Transverse colon (tissue), 4 donors: ENCODE measurements at regions not wholly inside any gene's neighbourhood (a gene's known extent, or its start where the extent isn't known, plus 50 kb on each side); places are given as distances from the start of the nearest gene placed in this dataset.

ENCODE experiments used
- DNase-seq: peaks from one replicate; pipeline ENCODE4 v3.0.0-alpha.2; 2019
- H3K27ac ChIP-seq, 4 donors: fragments of 200-600 bp; sonication (generic); 2 replicates each; pipeline ENCODE4 v1.5.1; 2016 to 2018; ENCODE audit warnings: inconsistent platforms in 4 of 4
- H3K27me3 ChIP-seq: fragments of 200-600 bp; sonication (generic); 2 replicates; pipeline ENCODE4 v1.5.1; 2017; ENCODE audit warnings: inconsistent platforms
- H3K36me3 ChIP-seq, 4 donors: fragments of 200-600 bp; sonication (generic); 2 replicates each; pipeline ENCODE4 v1.5.1; 2017 to 2019; ENCODE audit warnings: inconsistent platforms in 4 of 4
- H3K4me1 ChIP-seq, 4 donors: fragments of 200-600 bp; sonication (generic); 2 replicates each; pipeline ENCODE4 v1.5.1; 2017 to 2020; ENCODE audit warnings: inconsistent platforms in 4 of 4
- H3K4me3 ChIP-seq, 4 donors: fragments of 200-600 bp; sonication (generic); 1 replicate in 1 of 4; 2 replicates in 3 of 4; pipeline versions ENCODE4 v1.5.1 to v1.6.1; 2017 to 2019; ENCODE audit warnings: inconsistent platforms in 4 of 4
- H3K9me3 ChIP-seq, 2 donors: fragments of 200-600 bp; sonication (generic); 2 replicates each; pipeline ENCODE4 v1.5.1; 2017 to 2019; ENCODE audit warnings: inconsistent platforms in 2 of 2
- EP300 ChIP-seq: sonication (generic); formaldehyde crosslinking; IDR thresholded peaks from one replicate; pipeline ENCODE4 v1.6.1; 2017; ENCODE audit warnings: antibody characterized with exemption, low read depth
- POLR2A ChIP-seq: fragments of 450-650 bp; IDR thresholded peaks from one replicate; pipeline ENCODE4 v1.6.1; 2016; ENCODE audit warnings: antibody characterized with exemption, mild to moderate bottlenecking, moderate library complexity
- POLR2AphosphoS5 ChIP-seq, 3 donors: sonication (generic); formaldehyde crosslinking; IDR thresholded peaks; one replicate each; pipeline ENCODE4 v1.6.1; 2016; ENCODE audit warnings: antibody characterized with exemption in 3 of 3
- WGBS, 2 donors: methylation state at CpG; one replicate each; pipeline ENCODE4 v1.1.5; 2018; ENCODE audit warnings: low coverage in 1 of 2; 5-methylcytosine and 5-hydroxymethylcytosine counted together
- in situ Hi-C, 4 donors: fragments of 200-750 bp; cut with MboI; loops; one replicate each; pipeline versions ENCODE4 v1.15.0 to v1.15.1; 2017; ENCODE audit warnings: low sequenced_read_pairs in 3 of 4, low pct_ligation_motif_present in 1 of 4, low pct_unique_long_range_greater_than_20kb in 1 of 4
- intact Hi-C: fragments of 100-400 bp; cut with DNase I; formaldehyde crosslinking; loops from one replicate; pipeline ENCODE4 v1.15.1; 2023; ENCODE audit warnings: low total_unique reads
- TF ChIP-seq, protein P1 (sequence below), 5 experiments: fragments of 200-600 bp in 3 of 5; fragments of 450-650 bp in 2 of 5; sonication (generic) in 3 of 5; IDR thresholded peaks; 1 replicate in 2 of 5; 2 replicates in 3 of 5; pipeline ENCODE4 v1.5.1; 2016 to 2017; ENCODE audit warnings: antibody characterized with exemption in 5 of 5, inconsistent platforms in 3 of 5, mild to moderate bottlenecking in 2 of 5, moderate library complexity in 1 of 5

DNA sequence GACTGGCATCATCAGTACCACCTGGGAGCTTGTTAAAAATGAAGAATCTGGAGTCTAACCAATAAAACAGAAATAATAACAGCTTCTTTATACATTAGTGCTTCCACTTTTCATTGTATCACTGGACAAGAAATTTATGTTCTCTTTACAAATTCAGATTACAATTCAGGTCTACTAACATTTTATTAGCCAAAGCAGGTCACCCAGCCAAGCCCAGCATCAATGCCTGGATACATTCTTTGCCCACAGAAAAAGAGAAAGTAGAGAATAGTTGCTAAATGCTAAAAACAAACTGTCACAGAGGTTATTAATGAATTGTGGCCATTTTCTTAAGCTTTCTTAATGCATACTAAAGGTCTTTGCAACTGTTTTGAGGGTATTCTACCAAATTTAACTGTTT, 458.3 kb downstream of the BTBD3 start:
- no peak for DNase-seq
- intact Hi-C loops (no loop called here), in situ Hi-C loops (no loop called here)
- Histone ChIP-seq H3K4me3 (no peak overlapping the region), H3K27me3 (no peaks in the 10 kb centered on the region), H3K4me1 (peaks cover 0 to 15% (median 2%) of the 10 kb centered on the region in 4 donors), H3K9me3 (no peaks in the 10 kb centered on the region), H3K36me3 (no peaks in the 10 kb centered on the region), H3K27ac (no peak overlapping the region)
- TF ChIP-seq, protein P1, sequence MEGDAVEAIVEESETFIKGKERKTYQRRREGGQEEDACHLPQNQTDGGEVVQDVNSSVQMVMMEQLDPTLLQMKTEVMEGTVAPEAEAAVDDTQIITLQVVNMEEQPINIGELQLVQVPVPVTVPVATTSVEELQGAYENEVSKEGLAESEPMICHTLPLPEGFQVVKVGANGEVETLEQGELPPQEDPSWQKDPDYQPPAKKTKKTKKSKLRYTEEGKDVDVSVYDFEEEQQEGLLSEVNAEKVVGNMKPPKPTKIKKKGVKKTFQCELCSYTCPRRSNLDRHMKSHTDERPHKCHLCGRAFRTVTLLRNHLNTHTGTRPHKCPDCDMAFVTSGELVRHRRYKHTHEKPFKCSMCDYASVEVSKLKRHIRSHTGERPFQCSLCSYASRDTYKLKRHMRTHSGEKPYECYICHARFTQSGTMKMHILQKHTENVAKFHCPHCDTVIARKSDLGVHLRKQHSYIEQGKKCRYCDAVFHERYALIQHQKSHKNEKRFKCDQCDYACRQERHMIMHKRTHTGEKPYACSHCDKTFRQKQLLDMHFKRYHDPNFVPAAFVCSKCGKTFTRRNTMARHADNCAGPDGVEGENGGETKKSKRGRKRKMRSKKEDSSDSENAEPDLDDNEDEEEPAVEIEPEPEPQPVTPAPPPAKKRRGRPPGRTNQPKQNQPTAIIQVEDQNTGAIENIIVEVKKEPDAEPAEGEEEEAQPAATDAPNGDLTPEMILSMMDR (IDR thresholded peaks at IDR 0.05), result no peak
- TF ChIP-seq POLR2A, result no peak
- no peak for TF ChIP-seq EP300
- TF ChIP-seq POLR2AphosphoS5 (IDR thresholded peaks at IDR 0.05), result no peak

DNA sequence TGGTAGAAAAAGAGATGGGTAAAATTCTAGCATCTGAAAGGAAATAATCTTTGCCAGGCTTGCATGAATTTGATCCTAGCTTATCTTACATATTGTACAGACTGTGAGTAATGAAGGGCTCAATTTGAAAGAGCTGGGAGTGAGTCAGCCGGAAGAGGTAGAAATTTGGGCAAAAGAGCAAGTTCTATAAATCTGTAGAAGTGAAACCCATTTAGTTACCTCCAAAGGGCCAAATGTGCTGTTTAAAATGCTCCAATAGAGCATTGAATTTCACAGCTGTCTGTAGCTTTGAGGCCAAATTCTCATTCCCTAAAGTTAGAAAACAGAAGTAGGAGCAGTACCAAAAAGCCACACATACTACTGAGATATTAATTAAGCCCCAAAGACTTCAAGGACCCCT, 466.1 kb downstream of the BTBD3 start:
- Histone ChIP-seq H3K4me1 (no peaks in the 10 kb centered on the region), H3K9me3 (no peaks in the 10 kb centered on the region), H3K27ac (peak overlapping the region in 1 of 4 donors; percentile 37), H3K36me3 (no peaks in the 10 kb centered on the region), H3K27me3 (no peaks in the 10 kb centered on the region), H3K4me3 (no peak overlapping the region)
- no peak for DNase-seq
- 67 to 74% methylated on average over 1 of the region's 1 CpG for WGBS, 2 donors
- TF ChIP-seq POLR2AphosphoS5 (IDR thresholded peaks at IDR 0.05) (no peak), EP300 (no peak), POLR2A (no peak)
- TF ChIP-seq, protein P1 (IDR thresholded peaks at IDR 0.05), result no peak
- in situ Hi-C loops, result no loop called here
- intact Hi-C loops, result no loop called here

DNA sequence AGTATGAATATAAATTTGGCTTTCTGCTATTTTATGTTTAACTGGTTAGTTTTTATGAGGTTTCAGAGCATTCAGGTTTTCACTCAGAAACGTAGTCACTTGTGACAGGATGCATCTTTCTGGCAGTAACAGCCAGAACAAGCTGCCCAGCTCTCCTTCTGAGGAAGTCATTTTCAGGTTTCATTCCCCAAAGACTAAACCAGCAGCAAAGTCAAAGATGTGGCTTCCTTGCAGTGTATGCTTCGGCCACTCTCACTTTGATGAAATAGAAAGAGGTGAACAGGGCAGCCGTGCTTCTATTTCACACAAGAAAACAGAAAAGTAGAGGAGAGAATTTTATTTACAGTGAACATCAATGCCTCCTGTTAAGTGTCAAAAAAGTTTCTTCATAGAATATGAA, 469.1 kb downstream of the BTBD3 start:
- intact Hi-C loops, result no loop called here

DNA sequence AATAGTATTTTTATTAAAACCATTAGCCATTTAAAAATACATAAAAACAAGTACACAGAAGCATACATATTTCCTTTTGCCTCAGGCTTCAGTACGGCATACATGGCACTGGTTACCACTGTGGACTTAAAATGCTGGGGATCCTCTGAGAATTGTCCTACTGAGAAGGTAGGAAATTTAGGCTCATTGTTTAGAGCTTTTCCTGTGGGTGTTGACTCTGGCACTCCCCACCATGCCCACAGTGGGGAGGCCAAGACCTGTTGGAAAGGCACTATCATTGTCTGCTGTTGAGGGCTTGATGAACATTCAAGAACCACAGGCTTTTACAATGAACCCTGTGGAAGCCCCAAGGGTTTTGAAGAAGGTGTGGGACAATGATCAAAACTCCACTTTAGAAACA, 473.4 kb downstream of the BTBD3 start:
- Histone ChIP-seq H3K36me3 (no peaks in the 10 kb centered on the region), H3K27ac (no peak overlapping the region), H3K4me3 (no peak overlapping the region), H3K4me1 (no peaks in the 10 kb centered on the region), H3K9me3 (no peaks in the 10 kb centered on the region), H3K27me3 (no peaks in the 10 kb centered on the region)
- DNase-seq, result no peak
- intact Hi-C loops (no loop called here), in situ Hi-C loops (no loop called here)
- TF ChIP-seq POLR2A (no peak), POLR2AphosphoS5 (IDR thresholded peaks at IDR 0.05) (no peak), EP300 (no peak)
- TF ChIP-seq, protein P1 (IDR thresholded peaks at IDR 0.05), result no peak
- WGBS, 2 donors, result 95 to 100% methylated on average over 1 of the region's 1 CpG

More for the DNA sequence above, 469.1 kb downstream of the BTBD3 start:
- Histone ChIP-seq H3K4me1 (no peaks in the 10 kb centered on the region), H3K9me3 (no peaks in the 10 kb centered on the region), H3K27ac (no peak overlapping the region), H3K4me3 (no peak overlapping the region), H3K36me3 (no peaks in the 10 kb centered on the region), H3K27me3 (no peaks in the 10 kb centered on the region)
- no peak for TF ChIP-seq EP300
- TF ChIP-seq POLR2AphosphoS5 (IDR thresholded peaks at IDR 0.05), result no peak
- TF ChIP-seq, protein P1 (IDR thresholded peaks at IDR 0.05), result no peak
- no peak for TF ChIP-seq POLR2A
- WGBS, 2 donors, result 63 to 68% methylated on average over 2 to 3 of the region's 3 CpGs
- in situ Hi-C loops, result no loop called here
- no peak for DNase-seq
